Muscle of arm (tissue), 1 donor: ENCODE measurements at regions not wholly inside any gene's neighbourhood (a gene's known extent, or its start where the extent isn't known, plus 50 kb on each side); places are given as distances from the start of the nearest gene placed in this dataset.

Source experiments
- DNase-seq: peaks from one replicate; pipeline ENCODE4 v3.0.0-alpha.2; 2013

DNA sequence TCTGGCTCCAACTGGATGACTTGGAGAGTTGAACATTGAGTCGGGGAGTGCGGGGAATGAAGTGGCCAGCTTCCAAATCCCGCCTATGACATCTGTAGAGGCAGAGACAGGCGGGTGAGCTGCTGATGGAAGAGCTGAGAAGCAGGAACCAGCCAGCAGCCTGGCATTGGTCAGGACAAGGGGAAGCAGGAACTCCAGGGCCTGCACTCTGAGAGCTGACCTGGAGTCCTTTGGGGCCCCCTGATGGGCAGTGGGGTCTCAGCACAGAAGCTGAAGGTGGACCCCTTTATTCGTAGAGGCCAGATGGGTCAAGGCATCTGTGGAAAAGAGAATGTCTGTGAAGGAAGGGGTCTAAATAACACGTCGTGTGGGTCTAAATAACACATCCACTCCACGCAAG, 57.0 kb downstream of the SEC61G start:
- DNase-seq = no peak

DNA sequence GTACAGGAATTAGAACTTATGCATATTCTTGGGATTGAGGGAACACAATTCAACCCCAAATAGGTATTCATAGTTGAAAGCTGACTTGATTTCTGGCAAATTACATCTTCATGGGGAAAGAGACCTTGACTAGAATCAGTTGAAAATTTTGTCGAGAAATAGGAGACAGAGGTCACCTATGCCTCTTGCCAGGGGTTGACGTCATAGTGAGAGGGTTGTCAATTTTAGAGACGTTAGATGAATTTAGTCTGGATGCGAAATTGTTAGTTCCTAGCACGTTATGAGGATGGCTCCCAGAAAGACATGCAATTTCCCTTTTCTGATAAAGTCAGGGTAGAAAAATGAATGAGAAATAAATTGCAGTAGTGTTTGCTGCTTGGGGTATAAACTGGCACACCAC, 59.3 kb downstream of the SEC61G start:
- DNase-seq = no peak

DNA sequence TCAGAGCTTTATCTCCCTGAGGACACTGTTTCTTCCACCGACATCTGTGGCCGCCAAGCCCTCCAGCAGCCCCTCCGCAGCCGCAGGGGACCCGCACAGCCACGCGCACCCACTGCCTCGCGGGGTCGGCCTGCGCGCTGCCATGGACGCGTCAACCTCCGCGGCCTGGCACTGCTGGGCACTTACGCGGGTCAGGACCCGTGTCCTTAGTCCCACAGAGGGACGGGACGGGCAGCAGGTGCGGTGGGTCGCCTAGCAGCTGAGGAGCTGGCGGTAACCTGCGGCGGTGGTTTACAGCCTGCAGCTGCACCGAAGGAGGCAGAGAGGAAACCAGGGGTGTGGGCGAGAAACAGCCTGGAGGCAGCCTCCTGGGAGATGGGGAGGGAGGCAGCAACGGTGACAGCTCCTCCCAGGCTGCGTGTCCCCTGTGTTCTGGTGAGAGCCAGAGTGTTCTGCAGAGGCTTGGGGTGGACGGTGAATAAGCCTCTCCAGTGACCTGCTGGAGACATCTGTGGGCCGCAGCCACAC, 61.3 kb downstream of the SEC61G start:
- DNase-seq = no peak

DNA sequence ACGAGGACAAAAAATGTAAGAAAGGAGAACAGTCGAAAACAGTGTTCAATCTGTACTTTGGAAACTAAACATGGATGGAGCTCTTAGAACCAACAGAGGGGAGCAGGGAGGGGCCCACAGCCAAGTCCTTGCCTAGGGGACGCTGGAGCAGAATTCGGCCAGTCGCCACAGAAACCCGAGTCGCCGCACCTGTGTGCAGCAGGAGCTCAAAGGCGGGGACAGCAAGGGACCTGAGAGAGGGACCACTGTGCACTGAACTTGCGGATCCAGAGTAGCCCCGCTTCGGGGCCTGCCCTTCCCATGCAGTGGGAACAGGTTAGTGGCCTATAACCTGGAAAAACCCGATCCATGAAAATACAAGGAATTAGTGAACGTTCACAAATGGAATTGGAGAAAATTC, 68.1 kb downstream of the SEC61G start:
- no peak for DNase-seq

DNA sequence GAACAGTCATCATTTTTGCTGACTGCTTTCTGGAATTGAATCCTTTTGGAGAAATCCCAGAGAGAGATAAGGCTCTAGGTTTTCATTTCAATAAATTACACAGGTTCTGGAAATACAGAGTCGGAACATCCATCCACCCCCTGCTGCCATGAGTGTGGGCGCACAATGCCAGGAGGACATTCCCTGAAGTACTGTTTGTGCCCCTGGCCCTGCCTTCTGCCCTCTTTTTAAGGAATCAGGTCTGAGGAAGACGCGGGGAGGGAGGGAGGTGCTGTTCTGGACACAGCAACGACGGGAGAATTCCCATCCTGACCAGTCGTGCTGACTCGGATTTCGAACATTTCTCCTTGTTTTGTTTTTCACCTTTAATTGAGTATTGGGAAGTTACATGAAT, 69.0 kb downstream of the SEC61G start:
- DNase-seq = no peak

DNA sequence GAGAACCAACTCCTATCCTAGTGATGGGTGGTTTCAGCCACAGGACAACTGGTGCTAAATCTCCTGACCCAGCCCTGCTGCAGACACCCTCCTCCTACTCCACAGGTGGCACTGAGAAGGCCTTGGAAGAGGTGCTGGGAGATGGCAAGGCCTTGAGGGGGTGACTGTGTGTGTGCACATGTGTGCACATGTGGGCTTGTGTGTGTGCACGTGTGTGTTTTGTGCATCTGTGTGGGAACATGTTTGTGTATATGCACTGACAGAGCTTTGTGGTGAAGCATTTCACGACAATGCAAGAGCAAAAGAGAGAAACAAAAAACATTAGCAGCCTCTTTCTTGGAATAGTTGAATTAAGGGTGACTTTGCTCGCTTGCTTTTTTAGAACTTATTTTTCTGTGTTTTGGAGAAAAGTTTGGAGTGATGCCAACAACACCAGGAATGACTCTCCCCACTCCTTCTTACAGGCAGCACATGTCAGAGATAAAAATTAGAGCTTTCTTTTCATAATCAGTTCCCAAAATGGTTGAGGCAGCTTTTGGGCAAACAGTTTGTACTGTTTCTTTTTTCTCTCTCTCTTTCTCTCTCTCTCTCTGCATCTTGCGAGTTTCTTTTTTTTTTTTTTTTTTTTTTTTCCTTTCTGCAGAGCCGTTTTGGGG, 69.5 kb downstream of the SEC61G start:
- no peak for DNase-seq

DNA sequence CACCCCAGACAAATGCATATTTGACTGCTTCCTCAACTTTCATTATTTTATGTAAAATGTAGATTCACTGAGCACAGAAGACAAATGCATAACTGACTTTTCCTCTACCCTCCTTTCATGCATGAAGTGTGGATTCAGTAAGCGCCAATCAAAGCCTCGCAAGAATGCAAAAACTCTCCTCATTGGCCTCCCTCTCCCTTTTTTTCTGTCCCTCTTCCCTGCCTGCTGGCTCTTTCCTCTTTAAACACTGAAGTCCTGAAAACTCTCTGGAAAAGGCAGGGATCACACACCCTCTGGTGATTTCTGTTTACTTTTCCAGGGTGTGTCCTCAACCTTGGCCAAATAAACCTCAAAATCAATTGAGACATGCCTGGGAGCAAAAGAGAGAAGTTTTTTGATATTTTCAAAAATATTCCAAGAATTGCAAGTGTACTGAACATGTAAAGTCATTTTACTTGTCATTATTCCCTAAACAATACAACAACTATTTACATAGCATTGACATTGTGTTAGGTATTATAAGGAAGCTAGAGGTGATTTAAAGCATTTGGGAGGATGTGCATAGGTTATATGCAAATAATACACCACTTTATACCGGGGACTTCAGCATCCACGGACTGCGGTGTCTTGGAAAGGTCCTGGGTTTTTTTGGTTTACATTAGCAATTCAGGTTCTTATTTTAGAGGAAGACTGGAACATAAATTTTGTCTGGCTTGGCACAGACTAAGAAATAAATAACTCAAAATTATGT, 71.4 kb downstream of the SEC61G start:
- no peak for DNase-seq

DNA sequence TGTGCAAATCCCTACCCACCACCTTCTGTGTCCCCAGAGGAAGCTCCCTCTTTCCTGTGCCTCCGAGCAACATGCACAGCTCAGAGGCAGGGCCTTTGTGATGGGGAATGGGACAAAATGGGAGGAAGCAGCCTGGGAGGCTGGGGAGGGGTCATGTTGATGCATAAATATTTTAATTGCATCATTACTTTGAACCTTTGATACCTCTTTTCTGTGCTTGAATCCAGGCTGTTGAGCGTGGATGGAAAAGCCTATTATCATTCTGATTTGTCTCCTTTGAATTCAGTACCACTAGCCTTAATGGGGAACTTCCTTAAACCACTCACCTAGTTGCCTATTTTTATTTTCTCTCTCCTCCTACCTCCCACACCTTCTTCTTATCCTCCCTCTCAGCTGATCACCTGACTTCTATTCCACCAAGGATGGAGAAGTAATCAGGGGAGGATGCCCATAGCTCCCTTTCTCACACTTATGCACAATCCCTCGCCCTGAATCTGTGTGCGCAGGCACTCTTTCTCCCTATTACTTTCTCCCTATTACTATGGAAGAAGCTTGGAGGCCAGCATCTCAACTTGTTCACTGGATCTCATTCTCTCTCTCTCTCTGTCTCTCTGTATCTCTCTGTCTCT, 78.5 kb downstream of the SEC61G start:
- no peak for DNase-seq

DNA sequence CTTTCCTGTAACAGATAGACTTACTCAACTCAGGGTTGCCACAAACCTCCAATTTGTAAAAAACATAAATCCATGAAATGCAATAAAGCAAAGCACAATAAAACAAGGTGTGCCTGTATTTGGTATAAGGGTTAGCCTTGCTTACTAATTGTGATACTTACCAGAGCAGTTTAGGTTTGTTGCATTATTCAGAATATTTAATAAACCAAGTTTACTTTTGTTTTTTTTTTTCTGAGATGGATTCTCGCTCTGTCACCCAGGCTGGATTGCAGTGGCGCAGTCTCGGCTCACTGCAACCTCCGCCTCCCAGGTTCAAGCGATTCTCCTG, 79.6 kb downstream of the SEC61G start:
- no peak for DNase-seq

DNA sequence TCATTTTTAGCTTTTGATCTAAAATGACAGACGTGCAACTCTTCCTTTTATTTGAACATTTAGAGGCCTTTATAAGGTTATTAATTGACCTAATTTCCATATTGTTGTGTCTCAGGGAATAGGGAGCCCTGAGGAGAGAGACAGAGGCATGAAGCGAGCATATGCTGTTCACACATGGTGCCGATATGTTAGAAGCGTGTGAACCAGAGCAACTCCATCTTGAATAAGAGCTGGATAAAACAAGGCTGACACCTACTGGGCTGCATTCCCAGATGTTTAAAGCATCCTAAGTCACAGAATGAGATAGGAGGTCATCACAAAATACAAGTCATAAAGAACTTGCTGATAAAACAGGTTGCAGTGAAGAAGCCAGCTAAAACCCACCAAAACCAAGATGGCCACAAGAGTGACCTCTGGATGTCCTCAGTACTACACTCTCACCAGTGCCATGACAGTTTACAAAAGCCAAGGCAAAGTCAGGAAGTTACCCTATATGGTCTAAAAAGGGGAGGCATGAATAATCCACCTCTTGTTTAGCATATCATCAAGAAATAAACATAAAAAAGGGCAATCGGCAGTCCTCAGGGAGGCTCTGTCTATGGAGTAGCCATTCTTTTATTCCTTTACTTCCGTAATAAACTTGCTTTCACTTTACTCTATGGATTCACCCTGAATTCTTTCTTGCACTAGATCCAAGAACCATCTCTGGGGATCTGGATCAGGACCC, 80.1 kb downstream of the SEC61G start:
- no peak for DNase-seq

DNA sequence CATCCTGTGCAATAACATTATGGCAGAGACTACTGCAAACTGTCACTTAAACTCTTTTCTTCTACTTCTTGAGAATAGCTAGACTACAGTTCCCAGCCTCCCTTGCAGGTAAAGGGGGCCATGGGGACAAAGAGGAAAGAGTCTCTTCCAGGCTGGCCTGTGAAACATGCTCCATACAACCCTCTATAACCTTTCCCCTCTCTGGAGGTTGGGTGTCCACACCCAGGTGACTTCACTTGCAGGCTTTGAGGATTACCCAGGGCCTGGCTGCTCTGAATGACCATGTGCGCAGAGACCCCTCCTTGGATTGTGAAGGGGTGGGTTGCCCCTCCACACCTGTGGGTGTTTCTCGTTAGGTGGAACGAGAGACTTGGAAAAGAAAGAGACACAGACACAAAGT, 84.1 kb downstream of the SEC61G start:
- DNase-seq = no peak

DNA sequence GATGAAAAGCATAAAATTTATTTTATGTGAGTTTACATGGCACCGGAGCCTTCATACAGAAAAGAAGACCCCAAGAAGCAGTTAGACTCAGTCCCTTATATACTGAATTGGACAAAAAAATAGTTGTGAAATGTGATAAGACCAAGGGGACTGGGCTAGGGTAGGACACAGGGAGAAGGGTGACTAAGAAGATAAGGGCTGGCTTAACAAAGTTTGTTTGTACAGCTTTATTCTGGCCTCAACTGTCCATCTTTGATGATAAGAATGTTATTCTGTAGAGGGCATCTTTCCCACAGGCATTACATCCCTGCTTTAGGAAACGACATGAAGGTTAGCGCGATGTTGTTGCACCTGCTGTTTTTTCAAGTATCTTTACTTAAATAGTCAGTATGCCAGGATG, 86.5 kb downstream of the SEC61G start:
- no peak for DNase-seq

DNA sequence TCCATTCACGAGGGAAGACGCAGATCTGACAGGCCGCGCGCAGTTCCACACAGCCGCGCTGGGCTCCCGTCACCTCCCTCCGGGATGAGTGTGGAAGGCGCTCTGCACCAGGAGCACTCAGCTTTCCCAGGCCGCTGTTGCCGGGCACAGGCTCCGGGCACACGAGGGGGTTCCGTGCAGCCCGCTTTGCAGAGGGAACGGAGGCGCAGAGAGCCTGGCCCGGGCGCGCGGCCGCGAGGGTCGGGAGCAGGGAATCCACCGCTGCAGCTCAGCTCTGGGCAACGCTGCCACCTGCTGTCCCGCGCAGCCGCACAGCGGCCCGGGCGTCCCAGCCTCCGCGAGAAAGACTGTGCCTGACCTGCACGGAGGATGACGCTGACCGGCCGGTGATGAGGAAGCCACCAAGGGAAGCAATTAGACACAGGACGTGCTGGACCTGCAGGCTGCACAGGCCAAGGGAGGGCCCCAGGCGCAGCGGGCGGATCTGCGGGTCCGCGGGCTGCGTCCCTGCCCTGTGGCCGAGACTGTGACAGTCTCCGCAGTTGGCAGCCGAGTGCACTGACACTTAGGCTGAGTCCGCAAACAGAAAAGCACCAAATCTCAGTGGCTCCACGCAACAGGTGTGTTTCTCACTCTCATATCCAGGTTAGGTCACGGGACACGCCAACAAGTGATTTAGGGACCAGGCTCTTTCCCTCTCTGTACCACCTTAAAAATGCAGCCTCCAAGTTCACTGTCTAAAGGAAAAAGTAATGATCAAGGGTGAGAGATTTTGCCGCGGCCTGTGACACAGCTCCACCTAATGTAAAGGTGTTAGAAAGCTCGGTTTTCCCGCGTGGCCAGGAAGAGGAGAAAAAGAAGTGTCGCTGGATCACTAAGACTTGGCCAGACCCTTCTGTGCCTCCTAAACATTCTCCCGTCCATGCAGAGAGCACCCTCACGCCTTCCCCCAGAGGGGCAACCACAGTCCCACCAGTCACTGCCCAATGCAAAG, 94.5 kb downstream of the SEC61G start:
- DNase-seq = peak; percentile 55

DNA sequence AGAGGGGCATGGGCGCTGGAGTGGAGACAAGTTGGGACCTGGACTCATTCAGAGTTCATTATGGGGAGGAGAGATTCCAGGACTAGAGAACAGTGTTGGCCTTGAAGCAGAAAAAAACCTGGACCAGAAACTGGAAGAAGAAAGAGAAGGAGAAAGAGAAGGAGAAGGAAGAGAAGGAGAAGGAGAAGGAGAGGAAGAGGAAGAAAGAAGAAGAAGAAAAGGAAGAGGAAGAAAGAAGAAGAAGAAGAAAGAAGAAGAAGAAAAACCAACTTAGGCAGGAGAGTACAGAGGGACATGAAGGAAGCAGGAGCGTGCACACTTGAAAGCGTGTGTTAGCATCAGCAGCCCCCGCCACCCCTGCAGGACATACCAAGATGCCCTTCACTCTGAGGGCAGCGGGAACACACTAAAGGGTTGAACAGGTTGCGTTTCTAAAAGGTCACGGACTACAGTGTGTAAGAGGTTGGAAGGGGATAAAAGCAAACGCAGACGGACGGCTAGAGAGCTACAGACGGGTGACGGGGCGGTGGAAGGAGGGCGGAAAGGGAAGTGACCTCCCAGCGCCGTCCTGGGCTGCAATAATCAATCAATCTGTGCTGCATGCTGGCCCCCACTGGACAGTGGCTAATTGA, 95.3 kb downstream of the SEC61G start:
- DNase-seq = no peak

DNA sequence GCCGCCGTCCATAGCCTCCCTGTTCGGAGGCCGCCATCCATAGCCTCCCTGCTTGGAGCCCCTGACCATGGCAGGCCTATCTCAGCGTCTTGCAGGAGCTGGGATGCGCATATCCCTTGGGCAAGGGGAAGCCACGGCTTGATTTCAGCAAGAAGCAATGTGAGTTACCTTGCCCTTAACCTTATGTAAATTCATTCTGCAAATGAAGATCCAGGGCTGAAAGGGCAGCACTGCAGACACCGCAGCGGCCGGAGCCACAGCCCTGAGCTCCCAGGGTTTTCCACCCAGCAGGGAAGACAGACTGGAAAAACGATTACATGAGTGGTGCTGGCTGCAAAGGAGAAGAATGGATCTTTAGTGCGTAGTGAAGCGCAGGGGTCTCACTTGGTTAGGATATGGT, 95.8 kb downstream of the SEC61G start:
- DNase-seq = no peak

DNA sequence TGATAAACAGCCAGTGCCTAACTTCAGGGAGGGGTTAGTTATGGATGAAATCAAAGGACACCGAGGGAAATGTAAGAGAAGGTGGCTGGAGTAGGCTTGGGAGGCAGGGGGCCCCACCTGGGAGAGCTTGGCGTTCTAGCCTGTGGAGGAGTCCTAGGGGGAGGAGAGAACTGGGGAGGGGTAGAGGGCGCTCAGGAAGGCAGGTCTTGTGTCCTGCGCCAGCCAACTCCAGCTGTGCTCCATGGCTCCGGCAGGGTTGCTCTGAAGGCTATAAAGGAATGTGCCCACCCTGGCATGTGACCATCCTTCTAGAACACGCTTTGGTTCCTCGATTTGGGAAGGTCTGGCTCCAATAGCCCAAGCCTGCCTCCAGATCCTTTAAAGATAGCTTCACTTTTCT, 96.3 kb downstream of the SEC61G start:
- DNase-seq = no peak

DNA sequence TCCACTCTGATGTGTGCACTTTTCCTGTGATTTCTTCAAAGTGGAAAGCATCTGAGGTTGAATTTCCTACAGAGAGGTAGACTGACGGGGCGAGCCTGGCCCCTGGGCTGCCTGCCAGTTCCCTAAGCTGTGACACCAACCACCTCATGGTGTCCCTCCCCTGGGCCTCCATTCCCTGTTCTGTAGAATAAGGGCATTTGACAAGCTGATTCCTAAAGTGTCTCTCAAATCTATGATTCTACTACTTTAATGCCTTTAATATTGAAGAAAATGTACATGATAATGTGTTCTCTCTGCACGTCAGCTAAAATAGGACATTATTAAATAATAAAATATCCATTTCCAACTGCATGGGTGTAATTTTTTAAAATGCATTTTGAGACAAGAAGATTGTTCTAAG, 105.1 kb downstream of the SEC61G start:
- no peak for DNase-seq

DNA sequence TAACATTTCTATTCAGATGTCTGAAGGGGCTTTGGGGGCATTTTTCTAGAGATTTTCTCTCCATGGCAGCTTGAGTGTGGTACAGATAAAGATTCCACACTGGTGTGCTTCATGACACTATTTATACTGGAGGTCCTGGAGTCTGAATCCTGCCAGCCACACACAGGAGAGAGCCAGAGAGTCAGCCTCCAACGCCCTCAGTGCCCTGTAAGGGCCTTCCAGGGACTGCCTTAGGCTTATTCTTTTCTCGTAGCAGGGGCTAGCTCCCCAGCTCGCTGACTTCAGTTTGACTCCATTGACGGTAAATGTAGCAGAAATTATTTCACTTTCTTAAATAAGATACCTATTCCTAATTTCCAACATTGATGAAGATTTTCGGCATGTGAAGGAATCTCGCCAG, 100.9 kb downstream of the VSTM2A start:
- no peak for DNase-seq

DNA sequence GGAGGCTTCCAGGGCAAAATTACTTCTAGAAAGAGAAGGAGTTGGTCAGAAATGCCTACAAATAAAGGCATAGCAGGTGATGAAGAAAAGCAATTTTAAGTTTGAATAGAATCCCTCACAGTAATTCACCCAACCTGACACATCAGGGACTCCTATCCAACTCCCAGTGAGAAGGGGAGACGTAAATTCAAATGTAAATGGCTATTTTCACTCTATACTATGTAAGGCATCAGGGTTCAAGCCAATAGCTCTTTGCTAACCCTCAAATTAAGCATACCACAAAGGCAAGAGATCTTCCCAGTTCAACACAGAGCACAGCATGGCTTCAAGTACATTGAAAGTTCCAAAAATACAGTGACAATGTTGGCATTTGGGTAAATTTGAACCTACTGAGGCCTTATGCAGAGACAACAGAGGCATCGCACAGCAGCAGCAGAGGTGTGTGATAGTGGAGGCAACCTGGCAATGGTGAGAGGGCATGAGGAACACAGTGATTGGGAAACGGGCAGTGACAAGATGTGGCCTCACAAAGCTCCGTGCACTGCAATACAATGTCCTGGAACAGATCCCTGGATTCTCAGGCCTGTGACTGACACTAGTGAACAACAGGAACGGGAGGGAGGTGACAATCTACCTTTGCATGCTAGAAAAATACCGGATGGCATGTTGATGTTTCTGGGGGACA, 95.7 kb downstream of the VSTM2A start:
- no peak for DNase-seq

DNA sequence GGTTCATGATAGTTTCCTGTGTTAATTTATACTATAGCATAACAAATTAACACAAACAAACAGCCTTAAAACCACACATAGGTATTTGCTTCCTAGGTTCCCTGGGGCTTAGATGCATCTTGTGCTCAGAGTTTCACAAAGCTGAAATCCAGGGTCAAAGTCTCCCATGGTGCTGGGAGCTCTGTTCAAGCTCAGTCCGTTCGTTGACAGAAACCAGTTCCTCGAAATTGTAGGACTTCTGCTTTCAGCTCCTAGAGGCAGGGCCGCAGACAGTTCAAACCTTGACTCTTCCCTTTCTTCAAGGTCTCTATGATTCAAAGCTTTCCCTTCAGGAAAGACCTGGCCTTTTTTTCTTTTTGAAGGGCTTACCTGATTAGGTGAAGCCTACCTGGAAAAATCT, 90.5 kb downstream of the VSTM2A start:
- DNase-seq = no peak
